Endothelial cell of umbilical vein (primary cell): ENCODE measurements at regions not wholly inside any gene's neighbourhood (a gene's known extent, or its start where the extent isn't known, plus 50 kb on each side); places are given as distances from the start of the nearest gene placed in this dataset.

Source experiments
- BruUV-seq: library from RNA; stranded (reverse); fragments of 400-500 nt; replicated peaks from 2 replicates; lab custom pipeline; 2021; lab: Mats Ljungman, UMichigan
- CTCF ChIA-PET: fragments of 300-600, 350-600 bp; sonication (Branson Sonifier 250); formaldehyde crosslinking; loops from one replicate; lab custom pipeline; 2021; ENCODE audit warnings: antibody characterized with exemption, inconsistent platforms; lab: Charles Lee
- POLR2A ChIA-PET: fragments of 300-600, 350-600 bp; sonication (Branson Sonifier 250); formaldehyde crosslinking; loops from one replicate; lab custom pipeline; 2021; ENCODE audit warnings: antibody characterized with exemption, inconsistent platforms; lab: Charles Lee
- DNase-seq: peaks from one replicate; pipeline ENCODE4 v3.0.0-alpha.2; 2011; ENCODE audit warnings: low read depth, low spot score
- FAIRE-seq: peaks from 2 replicates; lab custom pipeline; 2011; peaks lifted over from hg19 to GRCh38; lab: Jason Lieb, UNC
- H2AFZ ChIP-seq: 2 replicates; pipeline ENCODE4 v1.6.0; 2012; ENCODE audit warnings: low read depth, low read length, control low read depth, inconsistent platforms
- H3K27ac ChIP-seq: 2 replicates; pipeline ENCODE4 v1.5.1; 2011; ENCODE audit warnings: low read depth, mild to moderate bottlenecking, control low read depth, low read length, moderate library complexity; ENCODE audit not compliant: insufficient read depth
- H3K27me3 ChIP-seq, 2 experiments: 2 replicates each; pipeline versions ENCODE4 v1.6.0 to v1.6.1; 2011; ENCODE audit warnings: low read length in 2 of 2, mixed read lengths in 1 of 2; ENCODE audit not compliant: control insufficient read depth in 2 of 2, insufficient read depth in 2 of 2
- H3K36me3 ChIP-seq, 2 experiments: 2 replicates in 1 of 2; 3 replicates in 1 of 2; pipeline ENCODE4 v1.5.1; 2011; ENCODE audit warnings: low read length in 2 of 2, mild to moderate bottlenecking in 1 of 2, moderate library complexity in 1 of 2; ENCODE audit not compliant: control insufficient read depth in 2 of 2, insufficient read depth in 2 of 2; ENCODE audit errors: extremely low read depth in 1 of 2
- H3K4me1 ChIP-seq: 3 replicates; pipeline ENCODE4 v1.5.1; 2011; ENCODE audit warnings: mild to moderate bottlenecking, low read length; ENCODE audit not compliant: control insufficient read depth, insufficient read depth; ENCODE audit errors: extremely low read depth
- H3K4me2 ChIP-seq: 2 replicates; pipeline ENCODE4 v1.6.1; 2011; ENCODE audit warnings: low read length, control low read depth, mixed read lengths; ENCODE audit not compliant: insufficient read depth
- H3K4me3 ChIP-seq, 3 experiments: fragments of 200-600 bp in 1 of 3; sonication (generic), shearing (Covaris generic) in 1 of 3; replicated peaks in 1 of 3; 2 replicates each; pipeline ENCODE4 v1.5.1; 2011 to 2016; ENCODE audit warnings: control low read depth in 3 of 3, low read length in 3 of 3, mild to moderate bottlenecking in 2 of 3, inconsistent platforms in 1 of 3, low read depth in 1 of 3, moderate library complexity in 1 of 3; ENCODE audit not compliant: insufficient read depth in 1 of 3
- H3K79me2 ChIP-seq: 2 replicates; pipeline ENCODE4 v1.6.0; 2012; ENCODE audit warnings: low read length, inconsistent platforms; ENCODE audit not compliant: control insufficient read depth, insufficient read depth
- H3K9ac ChIP-seq: replicated peaks from 2 replicates; pipeline ENCODE3; 2011; ENCODE audit warnings: low read length, control low read depth; ENCODE audit not compliant: insufficient read depth; ENCODE audit errors: extremely low read depth
- H3K9me1 ChIP-seq: replicated peaks from 3 replicates; pipeline ENCODE4 v1.6.0; 2011; ENCODE audit warnings: mild to moderate bottlenecking, low read length; ENCODE audit not compliant: control insufficient read depth, insufficient read depth; ENCODE audit errors: extremely low read depth
- H3K9me3 ChIP-seq: replicated peaks from 2 replicates; pipeline ENCODE4 v1.5.1; 2012; ENCODE audit warnings: low read length, inconsistent platforms; ENCODE audit not compliant: control insufficient read depth, insufficient read depth
- H4K20me1 ChIP-seq: replicated peaks from 2 replicates; pipeline ENCODE3; 2011; ENCODE audit warnings: mild to moderate bottlenecking, low read length; ENCODE audit not compliant: control insufficient read depth, insufficient read depth; ENCODE audit errors: extremely low read depth
- EZH2 ChIP-seq: IDR thresholded peaks from 2 replicates; pipeline ENCODE4 v1.6.1; 2012; ENCODE audit warnings: borderline replicate concordance, low read depth, mild to moderate bottlenecking, moderate library complexity, low read length, inconsistent platforms; ENCODE audit not compliant: severe bottlenecking
- FOS ChIP-seq: IDR thresholded peaks from 2 replicates; pipeline ENCODE4 v1.6.1; 2011; ENCODE audit warnings: mild to moderate bottlenecking, low read length, moderate library complexity, borderline replicate concordance; ENCODE audit not compliant: insufficient read depth
- GATA2 ChIP-seq: IDR thresholded peaks from 2 replicates; pipeline ENCODE4 v1.7.0; 2011; ENCODE audit warnings: low read depth, mild to moderate bottlenecking, moderate library complexity, mixed read lengths, low read length; ENCODE audit not compliant: insufficient read length, insufficient read depth
- JUN ChIP-seq: IDR thresholded peaks from 2 replicates; pipeline ENCODE4 v1.6.1; 2011; ENCODE audit warnings: borderline replicate concordance, low read depth; ENCODE audit not compliant: insufficient read length, insufficient read depth
- MYC ChIP-seq: IDR thresholded peaks from one replicate; pipeline ENCODE4 v1.6.1; 2011; ENCODE audit warnings: mild to moderate bottlenecking, low read depth, low read length
- POLR2A ChIP-seq: IDR thresholded peaks from 2 replicates; pipeline ENCODE4 v1.6.1; 2012; ENCODE audit warnings: low read depth, mild to moderate bottlenecking, control low read depth, low read length
- POLR2AphosphoS5 ChIP-seq: IDR thresholded peaks from 2 replicates; pipeline ENCODE4 v1.6.1; 2012; ENCODE audit warnings: low read depth, mild to moderate bottlenecking, control low read depth, low read length, moderate library complexity; ENCODE audit not compliant: insufficient read depth
- dilution Hi-C: fragments of 300-500 bp; cut with MboI; formaldehyde crosslinking; loops from one replicate; pipeline ENCODE4 v1.15.0; 2019; ENCODE audit warnings: low sequenced_read_pairs; ENCODE audit not compliant: extremely low pct_ligation_motif_present
- intact Hi-C: fragments of 100-400 bp; cut with micrococcal nuclease; formaldehyde crosslinking; loops from one replicate; pipeline ENCODE4 v1.10.0; 2022
- TF ChIP-seq, protein P1 (sequence below): IDR thresholded peaks from 2 replicates; pipeline ENCODE4 v1.6.1; 2011; ENCODE audit not compliant: insufficient read depth, insufficient read length
- TF ChIP-seq, protein P2 (sequence below), 2 donors: IDR thresholded peaks; 1 replicate in 1 of 2; 2 replicates in 1 of 2; pipeline ENCODE4 v1.5.1; 2011; ENCODE audit warnings: low read length in 2 of 2, mild to moderate bottlenecking in 2 of 2, moderate library complexity in 2 of 2, control low read depth in 1 of 2, inconsistent platforms in 1 of 2, low read depth in 1 of 2; ENCODE audit not compliant: insufficient read depth in 1 of 2; ENCODE audit errors: extremely low read depth in 1 of 2

DNA sequence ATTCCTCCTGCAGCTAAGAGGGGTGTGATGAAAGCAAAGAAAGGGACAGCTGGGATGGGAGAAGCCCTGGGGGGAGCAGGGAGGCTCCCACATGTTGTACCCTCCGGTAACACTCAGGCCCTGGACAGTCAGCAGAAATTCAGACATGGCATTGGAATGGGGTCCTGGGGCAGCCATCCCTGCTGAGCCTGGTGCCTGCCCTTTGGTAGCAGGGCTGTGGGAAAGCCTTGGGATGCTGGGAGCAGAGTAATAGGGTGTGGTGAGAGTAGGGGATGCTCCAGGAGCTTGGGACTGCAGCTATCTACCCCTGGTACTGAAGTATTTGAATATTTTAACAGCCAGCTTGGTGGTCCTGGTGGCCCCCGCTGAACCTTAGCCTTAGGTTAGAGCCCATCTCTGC is 56.8 kb downstream of the FAM241B start:
- H3K9me1 ChIP-seq = no peaks in the 10 kb centered on the region
- no peak overlapping the region for H3K4me2 ChIP-seq
- dilution Hi-C loops (no loop called here), intact Hi-C loops (no loop called here)
- peaks cover 12 to 16% of the 10 kb centered on the region in 2 experiments for H3K27me3 ChIP-seq
- no peak for TF ChIP-seq MYC
- no peak for TF ChIP-seq FOS
- TF ChIP-seq POLR2AphosphoS5 = no peak
- TF ChIP-seq, protein P1, sequence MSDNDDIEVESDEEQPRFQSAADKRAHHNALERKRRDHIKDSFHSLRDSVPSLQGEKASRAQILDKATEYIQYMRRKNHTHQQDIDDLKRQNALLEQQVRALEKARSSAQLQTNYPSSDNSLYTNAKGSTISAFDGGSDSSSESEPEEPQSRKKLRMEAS = no peak
- no peak for TF ChIP-seq EZH2
- TF ChIP-seq, protein P2, sequence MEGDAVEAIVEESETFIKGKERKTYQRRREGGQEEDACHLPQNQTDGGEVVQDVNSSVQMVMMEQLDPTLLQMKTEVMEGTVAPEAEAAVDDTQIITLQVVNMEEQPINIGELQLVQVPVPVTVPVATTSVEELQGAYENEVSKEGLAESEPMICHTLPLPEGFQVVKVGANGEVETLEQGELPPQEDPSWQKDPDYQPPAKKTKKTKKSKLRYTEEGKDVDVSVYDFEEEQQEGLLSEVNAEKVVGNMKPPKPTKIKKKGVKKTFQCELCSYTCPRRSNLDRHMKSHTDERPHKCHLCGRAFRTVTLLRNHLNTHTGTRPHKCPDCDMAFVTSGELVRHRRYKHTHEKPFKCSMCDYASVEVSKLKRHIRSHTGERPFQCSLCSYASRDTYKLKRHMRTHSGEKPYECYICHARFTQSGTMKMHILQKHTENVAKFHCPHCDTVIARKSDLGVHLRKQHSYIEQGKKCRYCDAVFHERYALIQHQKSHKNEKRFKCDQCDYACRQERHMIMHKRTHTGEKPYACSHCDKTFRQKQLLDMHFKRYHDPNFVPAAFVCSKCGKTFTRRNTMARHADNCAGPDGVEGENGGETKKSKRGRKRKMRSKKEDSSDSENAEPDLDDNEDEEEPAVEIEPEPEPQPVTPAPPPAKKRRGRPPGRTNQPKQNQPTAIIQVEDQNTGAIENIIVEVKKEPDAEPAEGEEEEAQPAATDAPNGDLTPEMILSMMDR (IDR thresholded peaks at IDR 0.05; ENCODE audit: extremely low read depth in 1 of 2, insufficient read depth in 1 of 2, low read depth in 1 of 2, low read length in 2 of 2) = no peak
- no peak for TF ChIP-seq POLR2A
- no peak for TF ChIP-seq GATA2
- TF ChIP-seq JUN = no peak
- H3K79me2 ChIP-seq = no peaks in the 10 kb centered on the region
- peaks cover 2% of the 10 kb centered on the region for H3K4me1 ChIP-seq
- DNase-seq (no peak), FAIRE-seq (no peak)
- no peaks in the 10 kb centered on the region for H3K9me3 ChIP-seq
- no peak overlapping the region for H3K27ac ChIP-seq
- POLR2A ChIA-PET = no interaction called here
- BruUV-seq = no TSS peak
- no peak overlapping the region for H3K4me3 ChIP-seq
- H3K9ac ChIP-seq = no peak overlapping the region
- no peaks in the 10 kb centered on the region for H3K36me3 ChIP-seq
- no peak overlapping the region for H2AFZ ChIP-seq
- H4K20me1 ChIP-seq = no peaks in the 10 kb centered on the region
- CTCF ChIA-PET = interaction anchor here (1.2 to 1.4 kb wide), 2 partner anchors 10 to 56 kb away, joined by 3 to 8 read pairs; no protein-coding TSS in a partner anchor
